ENCODE measurements at regions not wholly inside any gene's neighbourhood (a gene's known extent, or its start where the extent isn't known, plus 50 kb on each side); places are given as distances from the start of the nearest gene placed in this dataset.
"Not testable (repeated sequence)": the region's sequence is repeated elsewhere in the genome, so short reads cannot be mapped to it uniquely, and the experiment has no call there.

DNA sequence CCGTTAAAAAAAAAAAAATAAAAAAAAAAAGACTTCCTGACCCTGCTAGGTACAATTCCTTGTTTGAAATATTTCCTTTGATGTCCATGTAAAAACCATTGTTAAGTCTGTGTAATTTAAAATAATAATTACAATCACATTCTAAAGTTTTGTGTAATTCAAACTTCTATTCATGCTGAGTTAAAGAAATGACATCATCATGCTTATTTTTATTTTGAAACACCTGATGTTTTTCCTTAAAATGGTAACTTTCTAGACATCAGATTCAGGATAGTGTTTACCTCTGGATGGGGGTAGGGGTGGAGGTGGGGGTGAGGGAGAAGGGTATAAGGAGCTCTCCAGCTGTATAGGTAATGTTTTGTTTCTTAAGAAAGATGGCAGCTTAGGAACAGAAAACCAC, 92.8 kb downstream of the ADCYAP1 start:
- DNase-seq (ENCODE audit: low spot score): no peak

DNA sequence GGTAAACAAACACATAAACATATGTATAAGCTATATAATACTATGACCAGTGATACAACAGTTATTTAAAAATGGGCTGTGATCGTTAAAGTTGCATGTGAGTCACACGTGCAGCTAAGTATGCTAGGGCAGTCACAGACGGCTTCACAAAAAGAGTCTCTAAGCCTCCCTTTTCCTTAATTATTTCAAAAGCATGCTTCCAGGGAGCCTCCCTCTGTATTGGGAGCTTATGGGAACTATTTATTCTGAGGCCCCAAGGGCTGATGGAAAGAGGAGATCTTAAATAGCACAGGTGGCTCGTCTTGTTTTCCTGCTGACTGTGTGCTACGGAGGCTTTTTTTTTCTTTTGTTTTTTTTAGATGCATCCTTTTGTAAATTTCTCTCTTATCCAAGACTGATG, 94.3 kb downstream of the ADCYAP1 start:
- DNase-seq (ENCODE audit: low spot score): no peak

DNA sequence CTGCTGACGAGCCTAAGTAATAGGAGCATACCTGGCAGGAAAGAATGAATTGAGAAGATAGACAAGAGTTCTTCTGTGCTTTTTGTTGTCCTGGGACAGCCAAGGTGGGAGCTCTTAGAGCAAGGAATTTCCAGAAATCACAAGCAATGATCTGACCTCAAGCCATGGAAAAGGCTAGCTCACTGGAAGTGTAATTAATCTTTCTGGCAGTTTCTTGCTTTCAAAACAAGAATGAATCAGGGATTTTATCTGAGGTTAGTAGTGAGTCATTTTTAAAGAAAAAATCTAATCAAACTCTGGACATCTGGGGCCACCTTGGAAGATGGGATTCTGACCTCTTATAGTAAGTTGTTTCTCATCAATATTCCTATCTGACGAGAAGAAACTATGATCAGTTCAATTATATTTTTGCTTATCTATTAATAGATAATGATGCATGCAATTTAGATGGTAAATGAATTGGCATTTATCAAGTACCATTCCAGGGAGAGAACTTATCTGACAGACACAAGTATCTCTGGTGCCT, 98.0 kb downstream of the ADCYAP1 start:
- DNase-seq (ENCODE audit: low spot score): no peak

DNA sequence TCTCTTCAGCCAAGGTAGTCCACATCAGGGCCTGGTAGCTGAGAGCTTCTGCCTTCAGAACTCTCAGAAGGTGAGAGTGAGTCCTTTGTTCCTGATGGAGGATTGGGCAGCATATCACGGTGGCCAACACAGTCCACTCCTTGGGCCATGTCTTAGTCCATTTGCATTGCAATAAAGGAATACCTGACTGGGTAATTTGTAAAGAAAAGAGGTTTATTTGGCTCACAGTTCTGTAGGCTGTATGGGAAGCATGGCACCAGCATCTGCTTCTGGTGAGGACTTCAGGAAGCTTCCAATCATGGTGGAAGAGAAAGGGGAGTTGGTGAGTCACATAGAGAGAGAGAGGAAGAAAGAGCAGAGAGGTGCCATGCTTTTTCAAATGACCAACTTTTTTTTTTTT, 98.8 kb downstream of the ADCYAP1 start:
- DNase-seq (ENCODE audit: low spot score): no peak

DNA sequence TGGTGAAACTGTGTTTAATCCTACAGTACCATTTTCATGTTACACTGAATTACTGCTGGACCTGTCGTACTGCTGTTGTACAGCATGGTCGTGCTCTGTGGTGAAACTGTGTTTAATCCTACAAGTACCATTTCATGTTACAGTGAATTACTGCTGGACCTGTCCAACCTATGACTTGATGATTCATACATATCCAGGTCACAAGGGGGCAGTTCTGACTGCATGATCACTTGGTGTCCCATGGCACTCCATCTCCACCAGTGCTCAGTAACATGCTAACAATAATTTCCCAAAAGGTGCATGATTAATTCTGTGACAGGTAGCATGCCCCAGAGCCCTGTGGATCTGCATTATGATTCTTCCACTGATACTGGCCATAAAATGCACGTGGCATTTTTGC, 101.6 kb downstream of the ADCYAP1 start:
- DNase-seq (ENCODE audit: low spot score): no peak

DNA sequence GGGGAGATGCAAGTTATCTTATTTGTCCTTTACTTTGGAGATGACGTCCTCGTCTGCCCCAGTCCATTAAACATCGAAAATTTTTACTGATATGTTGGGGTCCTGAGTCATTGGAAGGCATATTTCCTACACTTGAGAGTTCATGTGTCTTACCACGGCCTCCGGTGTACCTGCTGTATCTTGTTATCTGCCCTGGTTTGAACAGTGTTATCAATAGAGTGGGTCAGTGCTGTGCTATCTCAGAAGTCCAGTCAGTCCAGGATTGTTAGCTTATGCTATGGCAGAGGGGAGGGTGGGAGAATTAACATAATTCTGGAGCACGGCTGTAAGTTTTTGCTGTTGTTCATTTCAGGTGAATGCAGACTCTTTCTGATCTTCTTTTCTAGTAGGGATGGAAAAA, 102.3 kb downstream of the ADCYAP1 start:
- no peak for DNase-seq (ENCODE audit: low spot score)

DNA sequence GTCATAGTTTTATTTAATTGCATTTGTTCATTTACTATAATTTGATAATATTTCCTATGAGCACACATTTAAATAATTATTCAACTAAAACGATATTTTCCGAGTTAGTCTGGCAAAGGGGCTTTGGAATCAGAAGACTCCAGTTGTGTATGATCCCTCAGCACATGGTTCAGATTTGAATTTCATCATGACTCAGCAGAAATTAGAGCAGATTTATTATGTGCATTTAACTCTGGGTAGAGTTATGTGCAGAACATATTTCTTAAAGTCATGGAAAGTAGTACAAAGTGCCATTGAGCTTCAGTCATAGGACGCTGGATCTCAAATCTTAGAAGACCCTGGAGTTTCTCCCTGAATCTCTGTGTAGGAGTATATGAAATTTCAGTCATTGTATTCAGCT, 106.7 kb downstream of the ADCYAP1 start:
- DNase-seq (ENCODE audit: low spot score): no peak

DNA sequence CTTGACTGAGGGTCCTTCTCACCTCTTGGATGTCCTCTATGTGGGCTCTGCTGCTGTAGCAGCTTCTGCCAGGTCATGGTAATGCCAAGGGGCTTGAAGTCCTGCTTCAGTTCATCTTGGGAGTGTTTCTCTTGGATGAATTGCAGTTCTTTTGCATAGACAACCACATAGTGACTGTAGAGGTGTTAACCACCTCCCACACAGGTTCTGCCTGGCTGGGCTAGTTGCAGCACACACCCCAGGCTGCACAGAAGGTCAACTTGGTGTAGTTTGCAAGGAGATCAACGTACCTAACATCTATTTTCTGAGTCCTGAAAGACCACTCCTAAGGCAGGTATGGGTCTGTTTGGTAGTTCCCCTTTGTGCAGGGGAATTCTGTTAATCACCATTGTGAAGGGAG, 108.1 kb downstream of the ADCYAP1 start:
- DNase-seq (ENCODE audit: low spot score): no peak

DNA sequence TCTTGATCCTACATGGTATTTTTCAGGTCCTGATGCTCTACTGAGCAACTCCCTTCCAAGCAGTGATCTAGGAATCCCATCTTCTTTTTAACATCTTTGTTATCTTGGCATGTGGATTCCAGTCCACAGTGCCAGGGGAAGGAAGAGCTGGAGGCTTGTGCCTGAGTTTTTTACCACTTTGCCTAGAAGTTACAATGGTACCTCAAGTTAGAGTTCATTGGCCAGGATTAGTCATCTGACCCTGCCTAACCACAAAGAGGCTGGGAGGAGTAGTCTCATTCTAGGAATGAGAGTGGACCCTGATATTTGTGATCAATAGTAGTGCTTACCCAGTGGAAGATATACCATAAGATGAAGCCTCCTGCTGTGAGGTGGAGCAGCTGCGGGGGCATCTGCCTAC, 109.3 kb downstream of the ADCYAP1 start:
- DNase-seq (ENCODE audit: low spot score): no peak

DNA sequence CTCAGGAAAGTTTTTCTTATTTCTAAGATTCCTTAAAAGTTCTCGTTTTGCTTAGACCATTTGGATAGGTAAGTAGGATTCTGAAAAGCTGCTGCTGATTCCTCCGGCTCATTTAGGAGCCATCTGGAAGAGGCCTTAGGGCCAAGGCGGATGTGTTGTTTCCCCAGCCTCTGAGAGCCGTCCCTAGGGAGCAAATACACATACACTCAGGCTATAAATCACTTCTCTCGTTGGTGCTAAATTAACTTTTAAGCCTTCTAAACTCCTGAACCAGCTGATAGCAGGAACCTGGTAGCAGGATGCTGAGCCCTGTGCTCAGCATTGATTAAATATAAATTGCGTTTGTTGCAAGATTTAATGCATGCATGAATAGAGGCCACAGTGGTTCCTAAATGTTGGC, 109.8 kb downstream of the ADCYAP1 start:
- peak; percentile 67 for DNase-seq (ENCODE audit: low spot score)

DNA sequence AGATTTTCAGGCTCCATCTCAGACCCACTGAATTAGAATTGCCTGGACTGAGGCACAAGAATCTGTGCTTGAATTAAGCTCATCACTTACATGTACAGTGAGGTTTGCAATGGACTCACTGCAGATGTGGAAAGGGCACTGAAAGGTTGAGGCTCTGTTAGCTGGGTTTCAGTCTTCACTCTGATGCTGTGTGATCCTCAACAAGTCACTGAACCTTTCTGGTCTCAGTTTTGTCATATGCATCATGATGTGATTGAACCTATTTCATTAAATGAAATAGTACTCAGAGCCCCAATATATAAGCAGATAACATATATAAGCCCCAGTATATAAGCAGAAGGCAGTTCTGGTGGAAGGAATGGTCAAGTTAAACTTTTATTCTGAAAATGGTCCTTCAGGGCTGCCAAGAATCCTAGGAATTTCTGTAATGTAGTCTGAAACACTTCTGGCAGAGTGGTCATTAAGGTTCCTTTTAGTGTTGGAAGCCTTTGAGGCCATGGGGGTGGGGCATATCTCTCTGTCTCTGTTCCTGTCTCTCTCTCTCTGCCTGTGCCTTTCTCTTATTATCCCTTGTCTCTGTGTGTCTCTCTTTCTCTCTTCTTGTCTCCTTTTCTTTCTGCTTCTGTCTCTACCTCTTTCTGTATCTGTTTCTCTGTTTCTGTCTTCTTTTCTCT, 110.4 kb downstream of the ADCYAP1 start:
- no peak for DNase-seq (ENCODE audit: low spot score)

DNA sequence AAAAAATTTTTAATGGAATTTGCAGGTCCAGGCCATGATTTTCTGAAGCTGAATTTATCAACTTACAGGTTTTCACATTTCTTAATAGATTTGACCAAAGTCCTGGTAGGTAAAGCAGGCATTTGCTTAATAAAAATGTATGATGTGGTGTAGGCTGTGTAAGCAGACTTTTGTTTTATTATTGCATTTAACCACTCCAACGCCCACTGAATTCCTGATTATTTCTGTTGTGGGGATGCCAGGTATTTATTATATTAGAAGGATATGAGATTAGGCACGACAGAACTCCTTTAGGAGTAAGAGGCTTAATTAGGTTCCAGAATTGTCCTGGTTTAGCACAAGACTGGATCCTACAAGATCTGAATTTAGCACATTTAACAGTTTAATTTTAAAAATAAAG, 111.1 kb downstream of the ADCYAP1 start:
- no peak for DNase-seq (ENCODE audit: low spot score)

DNA sequence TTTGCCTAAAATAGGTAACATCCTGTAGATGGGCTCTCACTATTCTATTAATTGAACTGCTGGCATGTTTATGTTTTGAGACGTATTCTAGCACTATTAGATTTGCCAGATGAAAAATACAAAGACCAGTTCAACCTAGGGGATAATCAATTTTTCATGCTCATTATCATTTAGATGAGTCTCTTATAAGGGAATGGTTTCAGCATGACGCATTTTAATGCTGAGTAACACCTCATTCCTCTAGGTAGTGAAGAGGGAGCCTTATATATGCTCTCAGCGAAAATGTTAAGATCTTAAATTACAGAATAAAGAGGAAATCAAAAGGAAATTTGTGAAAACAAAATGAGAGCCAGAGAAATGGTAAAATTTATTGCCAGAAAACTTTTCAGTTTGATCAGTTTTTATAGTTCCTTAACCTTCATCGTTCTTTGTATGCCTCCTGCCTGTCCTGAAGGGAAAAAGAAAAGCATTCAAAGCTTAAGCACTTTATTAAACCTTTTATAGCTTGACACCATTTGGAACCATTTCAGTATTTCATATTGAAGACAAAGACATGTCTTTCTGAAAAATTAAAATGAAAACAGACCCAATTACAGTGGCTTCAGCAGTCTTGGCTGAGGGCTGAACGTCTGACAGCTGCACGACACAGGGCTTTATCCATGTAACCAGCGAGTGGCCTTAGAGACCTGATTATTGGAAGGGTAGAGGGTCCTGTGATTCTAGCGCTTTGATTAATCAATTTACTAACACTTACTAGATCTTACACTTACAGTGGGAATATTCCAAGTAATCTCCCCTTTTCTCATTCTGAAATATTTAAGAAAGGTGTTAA, 112.8 kb downstream of the ADCYAP1 start:
- no peak for DNase-seq (ENCODE audit: low spot score)

DNA sequence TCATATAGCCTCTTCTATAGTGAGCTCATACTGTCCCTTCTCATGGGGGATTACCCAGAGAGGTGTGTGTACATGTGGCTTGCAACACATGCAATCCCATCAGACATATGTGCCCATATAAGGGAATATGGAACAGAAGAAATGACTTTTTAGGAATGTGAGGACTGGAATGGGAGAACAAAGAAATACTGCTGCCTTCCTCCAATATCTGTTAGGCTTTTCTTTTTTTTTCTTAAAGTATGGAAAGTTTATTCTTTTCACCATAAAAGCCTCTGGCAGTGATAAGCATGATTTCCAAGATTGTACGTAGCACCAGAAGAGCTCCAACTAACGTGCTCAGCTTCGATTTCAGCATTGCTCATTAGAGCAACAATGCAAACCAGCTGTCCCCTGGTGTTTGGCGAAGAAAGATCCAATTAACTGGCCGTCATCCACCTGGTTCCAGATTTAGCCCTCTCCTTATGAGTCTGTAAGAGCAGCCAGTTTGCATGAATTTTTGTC, 113.6 kb downstream of the ADCYAP1 start:
- no peak for DNase-seq (ENCODE audit: low spot score)

DNA sequence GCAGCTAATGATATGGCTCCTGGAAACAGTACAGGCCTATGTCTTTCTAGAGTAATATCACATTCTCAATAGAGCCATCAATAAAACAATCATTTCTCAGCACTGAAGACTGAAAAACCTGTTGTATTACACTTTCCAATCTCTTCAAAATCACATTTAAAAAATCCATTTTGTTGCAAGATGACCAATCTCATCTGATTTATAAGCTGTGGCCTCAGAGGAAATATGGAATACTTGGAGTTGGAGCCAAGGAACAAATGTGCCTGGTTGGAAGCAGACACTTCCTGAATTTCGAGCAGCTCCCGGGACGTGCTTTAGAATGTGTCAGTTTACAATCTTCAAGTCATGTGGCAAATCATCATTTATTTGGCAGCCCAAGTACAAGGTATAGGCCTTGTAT, 114.5 kb downstream of the ADCYAP1 start:
- DNase-seq (ENCODE audit: low spot score): no peak

DNA sequence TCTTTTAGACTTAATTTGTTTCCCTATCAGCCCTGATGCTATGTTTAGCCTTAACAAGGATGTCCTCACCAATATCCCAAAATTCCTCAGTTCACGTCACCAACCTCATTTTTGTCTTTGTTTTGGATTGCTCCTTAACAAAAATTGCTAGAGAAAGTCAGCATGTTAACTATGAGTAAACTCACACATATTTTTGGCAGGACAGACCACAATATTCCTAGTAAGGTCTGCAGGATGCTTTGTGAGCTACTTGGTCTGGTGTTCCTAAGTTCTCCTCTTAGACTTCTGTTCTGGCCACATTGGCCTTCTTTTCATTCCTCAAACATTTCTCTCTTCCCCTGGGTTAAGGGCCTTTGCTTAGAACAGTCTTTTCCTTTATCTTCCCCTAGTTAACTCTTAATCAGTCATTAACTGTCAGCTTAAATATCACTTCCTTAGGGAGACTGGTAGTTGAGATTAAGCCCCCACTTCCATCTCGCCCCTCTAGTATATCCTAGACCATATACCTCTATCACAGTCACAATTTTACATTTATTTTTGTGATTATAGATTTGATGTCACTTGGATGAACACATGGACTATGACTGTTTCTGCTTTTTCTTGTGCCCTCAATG, 116.2 kb downstream of the ADCYAP1 start:
- no peak for DNase-seq (ENCODE audit: low spot score)

DNA sequence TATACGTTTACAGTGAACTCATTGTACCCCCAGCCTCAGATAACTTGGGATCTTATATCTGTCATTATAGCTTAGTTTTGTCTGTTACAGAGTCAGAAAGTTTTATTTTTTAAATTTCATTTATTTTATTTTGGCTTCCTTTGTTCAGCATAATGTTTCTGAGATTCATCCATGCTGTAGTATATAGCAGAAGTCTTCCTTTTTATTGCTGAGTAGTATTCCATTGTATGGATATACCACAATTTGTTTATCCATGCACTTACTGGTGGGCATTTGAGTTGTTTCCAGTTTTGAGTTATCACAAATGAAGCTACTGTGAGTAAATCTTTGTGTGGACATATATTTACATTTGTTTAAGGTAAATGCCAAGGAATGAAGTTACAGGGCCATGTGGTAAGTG, 122.3 kb downstream of the ADCYAP1 start:
- no peak for DNase-seq (ENCODE audit: low spot score)

DNA sequence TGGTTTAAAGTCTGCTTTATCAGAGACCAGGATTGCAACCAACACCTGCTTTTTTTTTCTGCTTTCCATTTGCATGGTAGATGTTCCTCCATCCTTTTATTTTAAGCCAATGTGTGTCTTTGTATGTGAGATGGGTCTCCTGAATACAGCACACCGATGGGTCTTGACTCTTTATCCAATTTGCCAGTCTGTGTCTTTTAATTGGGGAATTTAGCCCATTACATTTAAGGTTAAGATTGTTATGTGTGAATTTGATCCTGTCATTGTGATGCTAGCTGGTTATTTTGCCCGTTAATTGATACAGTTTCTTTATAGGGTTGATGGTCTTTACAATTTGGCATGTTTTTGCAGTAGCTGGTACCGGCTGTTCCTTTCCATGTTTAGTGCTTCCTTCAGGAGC, 128.4 kb downstream of the ADCYAP1 start:
- not testable (repeated sequence) for DNase-seq (ENCODE audit: low spot score)

DNA sequence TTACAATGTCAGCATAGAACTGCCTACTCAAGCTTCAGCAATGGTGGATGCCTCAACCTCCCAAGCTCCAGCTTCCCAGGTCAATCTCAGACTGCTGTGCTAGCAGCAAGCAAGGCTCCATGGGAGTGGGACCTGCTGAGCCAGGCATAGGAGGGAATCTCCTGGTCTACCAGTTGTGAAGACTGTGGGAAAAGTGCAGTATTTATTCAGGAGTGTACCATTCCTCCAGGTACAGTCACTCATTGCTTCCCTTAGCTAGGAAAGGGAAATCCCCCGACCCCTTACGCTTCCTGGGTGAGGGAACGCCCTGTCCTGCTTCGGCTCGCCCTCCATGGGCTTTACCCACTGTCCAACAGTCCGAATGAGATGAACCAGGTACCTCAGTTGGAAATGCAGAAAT, 130.3 kb downstream of the ADCYAP1 start:
- no peak for DNase-seq (ENCODE audit: low spot score)

DNA sequence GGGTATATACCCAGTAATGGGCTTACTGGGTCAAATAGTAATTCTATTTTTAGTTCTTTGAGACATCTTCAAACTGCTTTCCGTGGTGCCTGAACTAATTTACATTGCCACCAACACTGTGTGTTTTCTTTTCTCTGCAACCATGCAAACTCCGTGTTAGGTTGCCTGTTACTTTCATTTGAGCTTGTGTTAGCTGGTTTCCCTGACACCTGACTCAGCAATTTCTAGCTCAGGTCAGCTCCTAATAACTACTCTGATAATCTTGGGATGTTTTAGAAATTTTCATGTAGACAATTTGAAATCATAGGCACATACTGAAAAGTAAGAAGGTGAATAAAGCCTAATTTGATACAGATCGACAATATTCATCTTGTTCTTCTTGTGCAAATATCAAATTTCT, 132.3 kb downstream of the ADCYAP1 start:
- no peak for DNase-seq (ENCODE audit: low spot score)

DNA sequence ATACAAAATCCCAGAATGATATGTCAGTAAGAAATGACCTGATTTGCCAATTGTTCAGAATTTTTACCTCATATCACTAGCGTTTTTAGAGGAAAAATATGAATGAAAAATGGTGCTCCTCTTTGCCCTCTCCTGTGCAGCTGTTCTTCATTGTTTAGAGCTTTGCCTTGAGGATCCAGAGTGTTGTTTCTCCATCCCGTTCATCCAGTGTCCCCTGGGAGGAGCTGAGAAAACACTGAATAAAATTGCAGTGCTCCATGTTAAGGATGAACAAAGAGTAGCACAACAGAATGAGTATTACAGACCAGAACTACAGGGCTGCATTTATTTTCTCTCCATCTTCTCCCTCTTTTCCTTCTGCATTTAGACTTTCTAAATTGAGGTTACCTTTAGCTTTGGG, 133.1 kb downstream of the ADCYAP1 start:
- DNase-seq (ENCODE audit: low spot score): no peak

DNA sequence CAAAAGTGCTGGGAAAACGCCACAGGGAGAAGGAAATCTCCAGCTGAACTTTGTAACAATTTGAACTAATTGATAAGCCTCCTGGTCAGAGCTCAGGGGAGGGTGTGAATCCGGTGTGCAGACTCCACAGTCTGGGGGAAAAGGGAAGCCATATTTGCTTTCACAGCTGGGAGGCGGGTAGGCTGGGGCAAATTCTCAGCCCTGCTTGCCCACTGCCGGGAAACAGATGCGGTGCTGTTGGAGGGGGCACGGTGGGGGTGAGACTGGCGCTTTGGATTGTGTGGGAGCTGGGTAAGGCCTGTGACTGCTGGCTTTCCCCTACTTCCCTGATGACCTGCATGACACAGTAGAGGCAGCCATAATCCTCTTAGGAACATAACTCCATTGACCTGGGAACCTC, 134.8 kb downstream of the ADCYAP1 start:
- no peak for DNase-seq (ENCODE audit: low spot score)

DNA sequence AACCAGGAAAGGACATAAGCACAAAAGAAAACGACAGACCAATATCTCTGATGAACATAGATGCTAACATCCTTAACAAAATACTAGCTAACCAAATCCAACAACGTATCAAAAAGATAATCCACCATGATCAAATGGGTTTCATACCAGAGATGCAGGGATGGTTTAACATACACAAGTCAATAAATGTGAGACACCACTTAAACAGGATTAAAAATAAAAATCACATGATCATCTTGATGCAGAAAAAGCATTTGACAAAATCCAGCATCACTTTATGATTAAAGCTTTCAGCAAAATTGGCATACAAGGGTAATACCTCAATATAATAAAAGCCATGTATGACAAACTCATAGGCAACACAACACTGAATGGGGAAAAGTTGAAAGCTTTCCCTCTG, 138.4 kb downstream of the ADCYAP1 start:
- not testable (repeated sequence) for DNase-seq (ENCODE audit: low spot score)

Measured in D341Med (cell line).